Adipocyte (in vitro differentiated cells): ENCODE measurements at regions not wholly inside any gene's neighbourhood (a gene's known extent, or its start where the extent isn't known, plus 50 kb on each side); places are given as distances from the start of the nearest gene placed in this dataset.
A peak's percentile ranks its signal among the peaks of the same experiment; 100 is the strongest.

Source experiments
- DNase-seq: peaks from one replicate; pipeline ENCODE4 v3.0.0-alpha.2; 2015; ENCODE audit warnings: low read depth
- H3K27me3 ChIP-seq: replicated peaks from 2 replicates; pipeline ENCODE4 v1.7.0; 2013; ENCODE audit warnings: mild to moderate bottlenecking, low read length, moderate library complexity; ENCODE audit not compliant: control insufficient read depth, insufficient read depth
- H3K36me3 ChIP-seq: 2 replicates; pipeline ENCODE4 v1.7.0; 2013; ENCODE audit warnings: low read length, mild to moderate bottlenecking, moderate library complexity; ENCODE audit not compliant: control insufficient read depth, insufficient read depth, severe bottlenecking
- H3K4me1 ChIP-seq: 2 replicates; pipeline ENCODE4 v1.7.0; 2013; ENCODE audit warnings: mild to moderate bottlenecking, low read length, moderate library complexity; ENCODE audit not compliant: control insufficient read depth, insufficient read depth
- H3K4me3 ChIP-seq: 2 replicates; pipeline ENCODE4 v1.7.0; 2013; ENCODE audit warnings: mild to moderate bottlenecking, low read length, moderate library complexity
- H3K9ac ChIP-seq: 2 replicates; pipeline ENCODE4 v1.7.0; 2013; ENCODE audit warnings: mild to moderate bottlenecking, low read length, moderate library complexity
- H3K9me3 ChIP-seq: 2 replicates; pipeline ENCODE4 v1.7.0; 2013; ENCODE audit warnings: mild to moderate bottlenecking, low read length, moderate library complexity; ENCODE audit not compliant: control insufficient read depth

DNA sequence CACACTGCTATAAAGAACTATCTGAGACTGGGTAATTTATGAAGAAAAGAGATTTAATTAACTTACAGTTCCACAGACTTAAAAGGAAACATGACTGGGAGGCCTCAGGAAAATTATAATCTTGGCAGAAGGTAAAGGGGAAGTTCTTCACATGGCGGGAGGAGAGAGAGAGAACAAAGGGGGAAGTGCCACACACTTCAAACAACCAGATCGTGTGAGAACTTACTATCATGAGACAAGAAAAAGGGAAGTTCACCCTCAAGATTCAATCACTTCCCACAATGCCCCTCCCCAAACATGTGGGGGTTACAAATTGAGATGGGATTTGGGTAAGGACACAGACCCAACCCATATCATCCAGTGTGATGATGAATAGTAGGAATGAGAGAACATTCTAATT is 366.5 kb downstream of the LRFN5 start:
- peaks cover 17% of the 10 kb centered on the region for H3K9me3 ChIP-seq
- H3K9ac ChIP-seq, result no peak overlapping the region
- no peaks in the 10 kb centered on the region for H3K4me1 ChIP-seq
- no peak for DNase-seq
- no peaks in the 10 kb centered on the region for H3K27me3 ChIP-seq
- H3K36me3 ChIP-seq, result no peaks in the 10 kb centered on the region
- no peak overlapping the region for H3K4me3 ChIP-seq

DNA sequence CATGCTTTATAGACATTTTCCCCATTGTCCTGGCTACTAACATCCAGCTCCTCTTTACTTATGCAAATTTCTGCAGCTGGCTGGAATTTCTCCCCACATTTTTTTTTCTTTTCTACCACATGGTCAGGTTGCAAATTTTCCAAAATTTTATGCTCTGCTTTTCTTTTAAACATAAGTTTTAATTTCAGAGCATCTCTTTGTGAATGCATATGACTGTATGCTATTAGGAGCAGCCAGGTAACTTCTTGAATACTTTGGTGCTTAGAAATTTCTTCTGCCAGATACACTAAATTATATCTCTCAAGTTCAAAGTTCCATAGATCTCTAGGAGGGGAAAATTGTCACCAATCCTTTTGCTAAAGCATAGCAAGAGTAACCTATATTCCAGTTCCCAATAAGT is 365.9 kb downstream of the LRFN5 start:
- Histone ChIP-seq H3K36me3 (no peaks in the 10 kb centered on the region), H3K27me3 (no peaks in the 10 kb centered on the region), H3K4me3 (no peak overlapping the region), H3K9me3 (peaks cover 17% of the 10 kb centered on the region), H3K4me1 (no peaks in the 10 kb centered on the region), H3K9ac (no peak overlapping the region)
- DNase-seq, result no peak

DNA sequence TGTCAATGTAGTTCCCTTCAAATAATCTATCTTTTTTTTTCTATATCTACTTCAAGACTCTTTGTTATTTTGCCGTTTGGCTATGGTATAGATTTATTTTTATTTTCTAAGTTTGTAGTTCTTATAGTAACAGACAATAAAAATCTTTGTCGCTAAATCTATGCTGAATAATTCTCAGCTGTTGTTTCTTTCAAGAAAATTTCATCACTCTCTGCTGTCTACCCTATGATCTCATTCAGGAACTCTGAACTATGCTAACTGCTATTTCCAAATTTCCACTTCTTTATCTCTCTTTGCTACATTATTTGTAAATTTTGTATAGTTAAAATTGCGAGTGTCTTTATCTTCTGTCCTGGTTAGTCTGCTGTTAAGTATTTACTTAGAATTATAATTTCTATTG is 353.6 kb downstream of the LRFN5 start:
- no peaks in the 10 kb centered on the region for H3K36me3 ChIP-seq
- no peak overlapping the region for H3K9ac ChIP-seq
- no peaks in the 10 kb centered on the region for H3K27me3 ChIP-seq
- H3K4me1 ChIP-seq, result peaks cover 15% of the 10 kb centered on the region
- DNase-seq, result peak; percentile 11
- H3K4me3 ChIP-seq, result peak overlapping the region; percentile 31
- no peaks in the 10 kb centered on the region for H3K9me3 ChIP-seq

DNA sequence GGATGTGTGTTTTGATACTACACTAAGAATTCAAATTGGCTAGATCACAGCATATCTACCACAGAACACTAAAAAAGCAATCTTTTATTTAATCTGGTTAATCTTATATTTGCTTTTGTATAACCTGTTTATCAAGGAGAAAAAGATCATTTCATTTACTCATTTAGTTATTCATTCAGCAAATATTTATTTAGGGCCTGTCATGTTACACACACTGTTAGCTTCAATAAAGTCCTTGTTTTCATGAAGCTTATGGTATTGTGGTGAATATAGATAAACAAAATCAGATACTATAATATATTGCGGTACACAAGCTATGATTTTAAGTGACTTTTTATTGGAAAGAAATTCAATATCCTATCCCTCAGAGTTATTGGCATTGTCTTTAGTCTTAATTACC is 350.8 kb downstream of the LRFN5 start:
- no peak overlapping the region for H3K9ac ChIP-seq
- H3K36me3 ChIP-seq, result no peaks in the 10 kb centered on the region
- H3K9me3 ChIP-seq, result no peaks in the 10 kb centered on the region
- no peak overlapping the region for H3K4me3 ChIP-seq
- DNase-seq, result no peak
- peaks cover 15% of the 10 kb centered on the region for H3K4me1 ChIP-seq
- no peaks in the 10 kb centered on the region for H3K27me3 ChIP-seq
